SK-MEL-5 (cell line): ENCODE measurements at regions not wholly inside any gene's neighbourhood (a gene's known extent, or its start where the extent isn't known, plus 50 kb on each side); places are given as distances from the start of the nearest gene placed in this dataset.

ENCODE experiments used
- small RNA-seq, 2 experiments: library from RNA; depleted of rRNA; stranded (forward); fragments of <200 nt; gene quantifications; one replicate each; pipeline ENCODE3, GENCODE V24; 2014

Small RNAs in the stretch of these regions (small RNA-seq; reads per million reads assigned to genes)
- gene MIR4452, result 0 reads per million in 2 experiments
